HG03342 (cell line): ENCODE measurements at regions not wholly inside any gene's neighbourhood (a gene's known extent, or its start where the extent isn't known, plus 50 kb on each side); places are given as distances from the start of the nearest gene placed in this dataset.

Experiments
- ATAC-seq: cut with Tn5 transposase; IDR thresholded peaks from one replicate; pipeline ENCODE4 v1.9.1; 2021; ENCODE audit warnings: mild to moderate bottlenecking, moderate library complexity; ENCODE audit not compliant: unreplicated experiment

GRCh38 chr3:155029941-155030340 is 50.2 kb upstream of the MME start:
- ATAC-seq, result no peak

GRCh38 chr3:155026999-155027591 is 53.0 kb upstream of the MME start:
- ATAC-seq, result no peak

- ATAC-seq, result no peak
Measured at GRCh38 chr3:155024006-155024638, 56.0 kb upstream of the MME start.

GRCh38 chr3:155022896-155023295 is 57.2 kb upstream of the MME start:
- no peak for ATAC-seq

GRCh38 chr3:155019575-155019974 is 60.5 kb upstream of the MME start:
- ATAC-seq, result no peak

- no peak for ATAC-seq
Measured at GRCh38 chr3:155018621-155019330, 61.3 kb upstream of the MME start.

- ATAC-seq, result no peak
Measured at GRCh38 chr3:155015776-155016436, 64.2 kb upstream of the MME start.

GRCh38 chr3:155014953-155015352 is 65.2 kb upstream of the MME start:
- no peak for ATAC-seq

GRCh38 chr3:155013427-155013826 is 66.7 kb upstream of the MME start:
- ATAC-seq, result no peak

- no peak for ATAC-seq
Measured at GRCh38 chr3:155012584-155012983, 67.5 kb upstream of the MME start.

- no peak for ATAC-seq
Measured at GRCh38 chr3:155010416-155010815, 69.7 kb upstream of the MME start.

GRCh38 chr3:155009217-155009616 is 70.9 kb upstream of the MME start:
- no peak for ATAC-seq

GRCh38 chr3:155007729-155008128 is 72.4 kb upstream of the MME start:
- ATAC-seq, result no peak

- ATAC-seq, result no peak
Measured at GRCh38 chr3:155001289-155002010, 78.7 kb upstream of the MME start.

GRCh38 chr3:154992655-154993054 is 87.5 kb upstream of the MME start:
- no peak for ATAC-seq

- no peak for ATAC-seq
Measured at GRCh38 chr3:154990543-154990942, 89.6 kb upstream of the MME start.

GRCh38 chr3:154987846-154988245 is 92.3 kb upstream of the MME start:
- no peak for ATAC-seq

GRCh38 chr3:154981664-154982063 is 98.5 kb upstream of the MME start:
- ATAC-seq, result no peak

- no peak for ATAC-seq
Measured at GRCh38 chr3:154981201-154981600, 98.9 kb upstream of the MME start.

GRCh38 chr3:154979331-154979730 is 100.8 kb upstream of the MME start:
- no peak for ATAC-seq

- no peak for ATAC-seq
Measured at GRCh38 chr3:154977666-154978065, 102.5 kb upstream of the MME start.
